ENCODE measurements at regions not wholly inside any gene's neighbourhood (a gene's known extent, or its start where the extent isn't known, plus 50 kb on each side); places are given as distances from the start of the nearest gene placed in this dataset.

GRCh38 chr15:70503073-70503745 is 260.1 kb downstream of the UACA start:
- no peak for TF ChIP-seq RAD21 (IDR thresholded peaks at IDR 0.05; ENCODE audit: low read length)
- TF ChIP-seq, protein P1, sequence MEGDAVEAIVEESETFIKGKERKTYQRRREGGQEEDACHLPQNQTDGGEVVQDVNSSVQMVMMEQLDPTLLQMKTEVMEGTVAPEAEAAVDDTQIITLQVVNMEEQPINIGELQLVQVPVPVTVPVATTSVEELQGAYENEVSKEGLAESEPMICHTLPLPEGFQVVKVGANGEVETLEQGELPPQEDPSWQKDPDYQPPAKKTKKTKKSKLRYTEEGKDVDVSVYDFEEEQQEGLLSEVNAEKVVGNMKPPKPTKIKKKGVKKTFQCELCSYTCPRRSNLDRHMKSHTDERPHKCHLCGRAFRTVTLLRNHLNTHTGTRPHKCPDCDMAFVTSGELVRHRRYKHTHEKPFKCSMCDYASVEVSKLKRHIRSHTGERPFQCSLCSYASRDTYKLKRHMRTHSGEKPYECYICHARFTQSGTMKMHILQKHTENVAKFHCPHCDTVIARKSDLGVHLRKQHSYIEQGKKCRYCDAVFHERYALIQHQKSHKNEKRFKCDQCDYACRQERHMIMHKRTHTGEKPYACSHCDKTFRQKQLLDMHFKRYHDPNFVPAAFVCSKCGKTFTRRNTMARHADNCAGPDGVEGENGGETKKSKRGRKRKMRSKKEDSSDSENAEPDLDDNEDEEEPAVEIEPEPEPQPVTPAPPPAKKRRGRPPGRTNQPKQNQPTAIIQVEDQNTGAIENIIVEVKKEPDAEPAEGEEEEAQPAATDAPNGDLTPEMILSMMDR (conservative IDR thresholded peaks at IDR 0.05; ENCODE audit: low read depth, low read length): no peak
- TF ChIP-seq FOS (IDR thresholded peaks at IDR 0.05; ENCODE audit: low read depth, low read length): no peak
- TF ChIP-seq MAFK (IDR thresholded peaks at IDR 0.05; ENCODE audit: low read depth, low read length): no peak
- TF ChIP-seq CEBPB (IDR thresholded peaks at IDR 0.05; ENCODE audit: low read depth, low read length): no peak
- no peak for TF ChIP-seq MXI1 (IDR thresholded peaks at IDR 0.05; ENCODE audit: borderline replicate concordance, low read depth, low read length)
- no peak for TF ChIP-seq POLR2A (IDR thresholded peaks at IDR 0.05; ENCODE audit: low read depth, low read length)
- TF ChIP-seq SMC3 (IDR thresholded peaks at IDR 0.05; ENCODE audit: low read depth, low read length): no peak
- TF ChIP-seq RFX5 (IDR thresholded peaks at IDR 0.05; ENCODE audit: low read depth, low read length): no peak
- TF ChIP-seq RCOR1 (IDR thresholded peaks at IDR 0.05; ENCODE audit: insufficient replicate concordance, low read length): no peak
